GM06990 (cell line): ENCODE measurements at regions not wholly inside any gene's neighbourhood (a gene's known extent, or its start where the extent isn't known, plus 50 kb on each side); places are given as distances from the start of the nearest gene placed in this dataset.

Experiments used
- DNase-seq: peaks from one replicate; pipeline ENCODE4 v3.0.0-alpha.2; 2011; ENCODE audit not compliant: insufficient read length; ENCODE audit errors: extremely low read depth
- H3K27me3 ChIP-seq: replicated peaks from 2 replicates; pipeline ENCODE4 v1.6.0; 2011; ENCODE audit warnings: low read length; ENCODE audit not compliant: control insufficient read depth, insufficient read depth
- H3K36me3 ChIP-seq: 2 replicates; pipeline ENCODE4 v1.5.1; 2011; ENCODE audit warnings: low read length; ENCODE audit not compliant: control insufficient read depth, insufficient read depth
- H3K4me3 ChIP-seq: replicated peaks from 2 replicates; pipeline ENCODE4 v1.5.1; 2011; ENCODE audit warnings: low read depth, mild to moderate bottlenecking, control low read depth, low read length
- CTCF ChIP-seq: IDR thresholded peaks from 2 replicates; pipeline ENCODE4 v1.5.1; 2011; ENCODE audit warnings: low read length, control low read depth, mild to moderate bottlenecking, inconsistent platforms; ENCODE audit not compliant: insufficient read depth, poor library complexity, severe bottlenecking

GRCh38 chr4:124025000-124025399, 628.4 kb downstream of the SPRY1 start:
- no peak for DNase-seq
- Histone ChIP-seq H3K4me3 (no peak overlapping the region), H3K27me3 (no peaks in the 10 kb centered on the region), H3K36me3 (no peaks in the 10 kb centered on the region)
- no peak for TF ChIP-seq CTCF

- no peak for TF ChIP-seq CTCF
- H3K36me3 ChIP-seq: no peaks in the 10 kb centered on the region
- no peak overlapping the region for H3K4me3 ChIP-seq
- DNase-seq: no peak
- no peaks in the 10 kb centered on the region for H3K27me3 ChIP-seq
Observed at GRCh38 chr4:124025428-124025827, 628.8 kb downstream of the SPRY1 start.

- TF ChIP-seq CTCF: no peak
- no peak for DNase-seq
- Histone ChIP-seq H3K4me3 (no peak overlapping the region), H3K27me3 (no peaks in the 10 kb centered on the region), H3K36me3 (no peaks in the 10 kb centered on the region)
Observed at GRCh38 chr4:124028182-124028581, 631.6 kb downstream of the SPRY1 start.

DNA sequence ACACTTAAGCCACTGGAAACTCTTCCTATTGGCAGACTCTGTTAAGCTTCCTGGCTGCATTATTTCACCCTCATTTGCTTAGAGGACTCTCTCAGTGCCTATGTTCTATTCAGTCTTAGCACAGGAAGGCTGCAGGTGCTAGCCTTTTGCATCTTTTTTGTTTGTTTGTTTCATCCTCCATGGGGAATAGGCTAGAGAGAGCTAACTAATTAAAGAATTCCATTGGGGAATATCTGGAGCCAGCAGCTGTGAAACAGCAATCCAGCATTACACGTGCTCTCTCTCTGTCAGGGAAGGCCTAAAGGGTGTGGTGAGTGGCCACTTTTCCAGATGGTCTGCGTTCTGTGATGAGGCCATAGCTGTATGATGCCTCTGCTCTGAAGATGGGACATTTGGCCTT, 633.6 kb downstream of the SPRY1 start:
- no peak for TF ChIP-seq CTCF
- H3K36me3 ChIP-seq: no peaks in the 10 kb centered on the region
- no peak for DNase-seq
- H3K4me3 ChIP-seq: no peak overlapping the region
- H3K27me3 ChIP-seq: no peaks in the 10 kb centered on the region

DNA sequence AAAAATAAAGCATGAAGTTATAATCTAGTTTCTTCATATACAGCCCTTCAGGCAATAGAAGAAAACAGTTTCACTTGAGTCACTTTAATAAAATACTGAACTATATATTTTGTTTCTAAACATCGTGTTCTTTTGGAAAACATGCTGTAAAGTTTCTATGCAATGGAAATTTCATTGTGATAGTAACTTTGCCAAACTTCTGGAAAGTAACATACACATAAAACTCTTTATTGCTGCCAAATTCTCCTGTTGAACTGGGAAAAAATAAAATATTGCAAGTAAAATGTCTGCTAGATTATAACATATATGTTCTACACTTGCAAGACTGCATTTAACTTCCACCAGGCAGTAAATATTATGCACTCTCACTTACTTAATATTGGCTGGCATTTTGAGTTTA, 635.4 kb downstream of the SPRY1 start:
- no peak for TF ChIP-seq CTCF
- Histone ChIP-seq H3K36me3 (no peaks in the 10 kb centered on the region), H3K4me3 (no peak overlapping the region), H3K27me3 (no peaks in the 10 kb centered on the region)
- DNase-seq: no peak

DNA sequence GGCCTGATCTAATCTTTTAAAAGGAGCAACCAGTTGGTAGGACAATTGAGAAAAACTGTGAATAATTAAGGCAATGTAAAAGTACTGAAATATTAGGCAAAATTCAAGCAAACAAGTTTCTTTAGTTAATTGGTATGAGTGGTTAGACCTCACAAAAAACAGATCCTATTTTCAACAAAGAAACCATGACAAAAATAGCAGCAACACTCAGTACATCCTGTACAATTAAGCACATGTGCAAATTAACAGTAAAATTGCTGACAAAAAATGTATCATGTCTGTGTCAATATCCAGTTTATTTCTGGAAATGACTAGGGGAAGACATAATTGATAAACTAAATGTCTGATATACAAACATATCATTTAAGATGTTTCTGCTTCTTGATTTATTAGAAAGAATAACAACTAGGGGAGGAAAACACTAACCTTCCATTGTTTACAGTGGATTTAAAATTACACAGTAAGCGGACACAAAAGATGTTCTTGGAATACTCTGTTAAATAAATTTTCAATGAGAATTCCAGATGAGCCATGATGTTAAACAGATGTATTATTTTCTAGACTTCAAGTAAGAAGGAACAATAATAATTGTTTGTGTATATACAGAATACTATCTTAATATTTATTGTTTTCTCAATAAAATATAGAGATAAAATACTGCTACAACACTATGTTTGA, 638.9 kb downstream of the SPRY1 start:
- no peak for DNase-seq
- H3K36me3 ChIP-seq: no peaks in the 10 kb centered on the region
- no peak overlapping the region for H3K4me3 ChIP-seq
- no peak for TF ChIP-seq CTCF
- H3K27me3 ChIP-seq: no peaks in the 10 kb centered on the region
